Endothelial cell of umbilical vein (primary cell): ENCODE measurements at regions not wholly inside any gene's neighbourhood (a gene's known extent, or its start where the extent isn't known, plus 50 kb on each side); places are given as distances from the start of the nearest gene placed in this dataset.

Experiments
- BruUV-seq: library from RNA; stranded (reverse); fragments of 400-500 nt; replicated peaks from 2 replicates; lab custom pipeline; 2021; lab: Mats Ljungman, UMichigan
- CTCF ChIA-PET: fragments of 300-600, 350-600 bp; sonication (Branson Sonifier 250); formaldehyde crosslinking; loops from one replicate; lab custom pipeline; 2021; ENCODE audit warnings: antibody characterized with exemption, inconsistent platforms; lab: Charles Lee
- POLR2A ChIA-PET: fragments of 300-600, 350-600 bp; sonication (Branson Sonifier 250); formaldehyde crosslinking; loops from one replicate; lab custom pipeline; 2021; ENCODE audit warnings: antibody characterized with exemption, inconsistent platforms; lab: Charles Lee
- DNase-seq: peaks from one replicate; pipeline ENCODE4 v3.0.0-alpha.2; 2011; ENCODE audit warnings: low read depth, low spot score
- FAIRE-seq: peaks from 2 replicates; lab custom pipeline; 2011; peaks lifted over from hg19 to GRCh38; lab: Jason Lieb, UNC
- H2AFZ ChIP-seq: 2 replicates; pipeline ENCODE4 v1.6.0; 2012; ENCODE audit warnings: low read depth, low read length, control low read depth, inconsistent platforms
- H3K27ac ChIP-seq: 2 replicates; pipeline ENCODE4 v1.5.1; 2011; ENCODE audit warnings: low read depth, mild to moderate bottlenecking, control low read depth, low read length, moderate library complexity; ENCODE audit not compliant: insufficient read depth
- H3K27me3 ChIP-seq, 2 experiments: 2 replicates each; pipeline versions ENCODE4 v1.6.0 to v1.6.1; 2011; ENCODE audit warnings: low read length in 2 of 2, mixed read lengths in 1 of 2; ENCODE audit not compliant: control insufficient read depth in 2 of 2, insufficient read depth in 2 of 2
- H3K36me3 ChIP-seq, 2 experiments: 2 replicates in 1 of 2; 3 replicates in 1 of 2; pipeline ENCODE4 v1.5.1; 2011; ENCODE audit warnings: low read length in 2 of 2, mild to moderate bottlenecking in 1 of 2, moderate library complexity in 1 of 2; ENCODE audit not compliant: control insufficient read depth in 2 of 2, insufficient read depth in 2 of 2; ENCODE audit errors: extremely low read depth in 1 of 2
- H3K4me1 ChIP-seq: 3 replicates; pipeline ENCODE4 v1.5.1; 2011; ENCODE audit warnings: mild to moderate bottlenecking, low read length; ENCODE audit not compliant: control insufficient read depth, insufficient read depth; ENCODE audit errors: extremely low read depth
- H3K4me2 ChIP-seq: 2 replicates; pipeline ENCODE4 v1.6.1; 2011; ENCODE audit warnings: low read length, control low read depth, mixed read lengths; ENCODE audit not compliant: insufficient read depth
- H3K4me3 ChIP-seq, 3 experiments: fragments of 200-600 bp in 1 of 3; sonication (generic), shearing (Covaris generic) in 1 of 3; replicated peaks in 1 of 3; 2 replicates each; pipeline ENCODE4 v1.5.1; 2011 to 2016; ENCODE audit warnings: control low read depth in 3 of 3, low read length in 3 of 3, mild to moderate bottlenecking in 2 of 3, inconsistent platforms in 1 of 3, low read depth in 1 of 3, moderate library complexity in 1 of 3; ENCODE audit not compliant: insufficient read depth in 1 of 3
- H3K79me2 ChIP-seq: 2 replicates; pipeline ENCODE4 v1.6.0; 2012; ENCODE audit warnings: low read length, inconsistent platforms; ENCODE audit not compliant: control insufficient read depth, insufficient read depth
- H3K9ac ChIP-seq: replicated peaks from 2 replicates; pipeline ENCODE3; 2011; ENCODE audit warnings: low read length, control low read depth; ENCODE audit not compliant: insufficient read depth; ENCODE audit errors: extremely low read depth
- H3K9me1 ChIP-seq: replicated peaks from 3 replicates; pipeline ENCODE4 v1.6.0; 2011; ENCODE audit warnings: mild to moderate bottlenecking, low read length; ENCODE audit not compliant: control insufficient read depth, insufficient read depth; ENCODE audit errors: extremely low read depth
- H3K9me3 ChIP-seq: replicated peaks from 2 replicates; pipeline ENCODE4 v1.5.1; 2012; ENCODE audit warnings: low read length, inconsistent platforms; ENCODE audit not compliant: control insufficient read depth, insufficient read depth
- H4K20me1 ChIP-seq: replicated peaks from 2 replicates; pipeline ENCODE3; 2011; ENCODE audit warnings: mild to moderate bottlenecking, low read length; ENCODE audit not compliant: control insufficient read depth, insufficient read depth; ENCODE audit errors: extremely low read depth
- FOS ChIP-seq: IDR thresholded peaks from 2 replicates; pipeline ENCODE4 v1.6.1; 2011; ENCODE audit warnings: mild to moderate bottlenecking, low read length, moderate library complexity, borderline replicate concordance; ENCODE audit not compliant: insufficient read depth
- GATA2 ChIP-seq: IDR thresholded peaks from 2 replicates; pipeline ENCODE4 v1.7.0; 2011; ENCODE audit warnings: low read depth, mild to moderate bottlenecking, moderate library complexity, mixed read lengths, low read length; ENCODE audit not compliant: insufficient read length, insufficient read depth
- MYC ChIP-seq: IDR thresholded peaks from one replicate; pipeline ENCODE4 v1.6.1; 2011; ENCODE audit warnings: mild to moderate bottlenecking, low read depth, low read length
- dilution Hi-C: fragments of 300-500 bp; cut with MboI; formaldehyde crosslinking; loops from one replicate; pipeline ENCODE4 v1.15.0; 2019; ENCODE audit warnings: low sequenced_read_pairs; ENCODE audit not compliant: extremely low pct_ligation_motif_present
- intact Hi-C: fragments of 100-400 bp; cut with micrococcal nuclease; formaldehyde crosslinking; loops from one replicate; pipeline ENCODE4 v1.10.0; 2022
- TF ChIP-seq, protein P1 (sequence below), 2 donors: IDR thresholded peaks; 1 replicate in 1 of 2; 2 replicates in 1 of 2; pipeline ENCODE4 v1.5.1; 2011; ENCODE audit warnings: low read length in 2 of 2, mild to moderate bottlenecking in 2 of 2, moderate library complexity in 2 of 2, control low read depth in 1 of 2, inconsistent platforms in 1 of 2, low read depth in 1 of 2; ENCODE audit not compliant: insufficient read depth in 1 of 2; ENCODE audit errors: extremely low read depth in 1 of 2
- TF ChIP-seq, protein P2 (sequence below): IDR thresholded peaks from 2 replicates; pipeline ENCODE4 v1.6.1; 2011; ENCODE audit not compliant: insufficient read depth, insufficient read length

DNA sequence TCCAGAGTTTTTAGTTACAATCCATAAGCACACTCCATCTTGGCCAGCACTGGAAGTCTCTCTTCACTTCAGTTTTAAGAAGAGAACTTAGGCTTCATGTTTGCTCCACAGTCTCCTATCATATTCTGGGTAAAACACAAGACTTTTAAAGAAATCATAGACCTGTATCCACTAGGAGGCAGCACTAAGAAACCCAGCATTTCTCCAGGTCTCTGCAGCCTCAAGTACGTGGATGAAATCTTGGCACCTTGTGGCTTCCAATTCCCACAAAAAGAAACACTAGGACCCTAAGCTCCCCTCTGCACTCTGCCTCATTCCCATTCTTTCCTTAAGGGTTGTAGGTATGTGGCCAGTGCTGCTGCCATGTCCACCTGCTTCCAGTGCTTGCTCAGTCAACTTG is 367.3 kb upstream of the CASK start:
- no peak for FAIRE-seq

More for the DNA sequence above, 367.3 kb upstream of the CASK start:
- Histone ChIP-seq H3K9me3 (no peaks in the 10 kb centered on the region), H2AFZ (no peak overlapping the region), H3K9ac (no peak overlapping the region), H3K79me2 (no peaks in the 10 kb centered on the region), H3K4me1 (no peaks in the 10 kb centered on the region), H3K9me1 (no peaks in the 10 kb centered on the region), H3K4me3 (no peak overlapping the region), H3K27me3 (no peaks in the 10 kb centered on the region), H3K4me2 (no peak overlapping the region), H4K20me1 (no peaks in the 10 kb centered on the region), H3K36me3 (no peaks in the 10 kb centered on the region), H3K27ac (no peak overlapping the region)
- dilution Hi-C loops = no loop called here
- DNase-seq = peak; percentile 1
- TF ChIP-seq FOS (no peak), MYC (no peak), GATA2 (no peak)
- TF ChIP-seq, protein P1, sequence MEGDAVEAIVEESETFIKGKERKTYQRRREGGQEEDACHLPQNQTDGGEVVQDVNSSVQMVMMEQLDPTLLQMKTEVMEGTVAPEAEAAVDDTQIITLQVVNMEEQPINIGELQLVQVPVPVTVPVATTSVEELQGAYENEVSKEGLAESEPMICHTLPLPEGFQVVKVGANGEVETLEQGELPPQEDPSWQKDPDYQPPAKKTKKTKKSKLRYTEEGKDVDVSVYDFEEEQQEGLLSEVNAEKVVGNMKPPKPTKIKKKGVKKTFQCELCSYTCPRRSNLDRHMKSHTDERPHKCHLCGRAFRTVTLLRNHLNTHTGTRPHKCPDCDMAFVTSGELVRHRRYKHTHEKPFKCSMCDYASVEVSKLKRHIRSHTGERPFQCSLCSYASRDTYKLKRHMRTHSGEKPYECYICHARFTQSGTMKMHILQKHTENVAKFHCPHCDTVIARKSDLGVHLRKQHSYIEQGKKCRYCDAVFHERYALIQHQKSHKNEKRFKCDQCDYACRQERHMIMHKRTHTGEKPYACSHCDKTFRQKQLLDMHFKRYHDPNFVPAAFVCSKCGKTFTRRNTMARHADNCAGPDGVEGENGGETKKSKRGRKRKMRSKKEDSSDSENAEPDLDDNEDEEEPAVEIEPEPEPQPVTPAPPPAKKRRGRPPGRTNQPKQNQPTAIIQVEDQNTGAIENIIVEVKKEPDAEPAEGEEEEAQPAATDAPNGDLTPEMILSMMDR (IDR thresholded peaks at IDR 0.05; ENCODE audit: extremely low read depth in 1 of 2, insufficient read depth in 1 of 2, low read depth in 1 of 2, low read length in 2 of 2) = peak in 1 of 2 donors; percentile 6
- TF ChIP-seq, protein P2, sequence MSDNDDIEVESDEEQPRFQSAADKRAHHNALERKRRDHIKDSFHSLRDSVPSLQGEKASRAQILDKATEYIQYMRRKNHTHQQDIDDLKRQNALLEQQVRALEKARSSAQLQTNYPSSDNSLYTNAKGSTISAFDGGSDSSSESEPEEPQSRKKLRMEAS = no peak
- POLR2A ChIA-PET = no interaction called here
- intact Hi-C loops = no loop called here
- CTCF ChIA-PET = no interaction called here
- BruUV-seq = no TSS peak
